ENCODE measurements at regions not wholly inside any gene's neighbourhood (a gene's known extent, or its start where the extent isn't known, plus 50 kb on each side); places are given as distances from the start of the nearest gene placed in this dataset.

GRCh38 chr7:55275291-55276200, 89.6 kb upstream of the LANCL2 start:
- Histone ChIP-seq H4K20me1 (replicated peaks in 1 of 2; ENCODE audit: control insufficient read depth in 1 of 2, insufficient read depth in 2 of 2, low read length in 2 of 2) (no peaks in the 10 kb centered on the region), H3K18ac (ENCODE audit: extremely low read depth, low read length) (no peak overlapping the region), H2BK20ac (ENCODE audit: low read length) (no peak overlapping the region), H3K4me2 (ENCODE audit: insufficient read depth in 1 of 2, low read depth in 2 of 2, low read length in 2 of 2) (no peak overlapping the region), H4K91ac (replicated peaks; ENCODE audit: insufficient read length, low read length) (no peak overlapping the region), H2AFZ (ENCODE audit: low read length) (no peak overlapping the region), H4K8ac (ENCODE audit: extremely low read depth, insufficient read depth, low read length) (no peak overlapping the region), H3K36me3 (ENCODE audit: control insufficient read depth in 2 of 4, insufficient read depth in 4 of 4, low read length in 3 of 4) (no peaks in the 10 kb centered on the region), H3K56ac (replicated peaks; ENCODE audit: insufficient read length, low read depth, low read length) (no peak overlapping the region), H3K9me3 (ENCODE audit: insufficient read depth in 2 of 2, low read depth in 1 of 2, low read length in 1 of 2) (no peaks in the 10 kb centered on the region), H3K4ac (replicated peaks; ENCODE audit: insufficient read length, low read depth, low read length) (no peak overlapping the region), H3K4me1 (replicated peaks in 1 of 4; ENCODE audit: control insufficient read depth in 3 of 4, insufficient read depth in 4 of 4, low read length in 3 of 4) (no peaks in the 10 kb centered on the region; a peak in 1 of 7 replicates), H2BK15ac (ENCODE audit: low read length) (no peak overlapping the region), H3K79me2 (ENCODE audit: control insufficient read depth in 1 of 2, insufficient read depth in 2 of 2, low read length in 2 of 2) (no peaks in the 10 kb centered on the region), H4K5ac (ENCODE audit: insufficient read length, low read depth, low read length) (no peak overlapping the region), H3K23ac (ENCODE audit: insufficient read length) (no peak overlapping the region), H2AK5ac (ENCODE audit: low read depth, low read length) (no peak overlapping the region), H3K4me3 (ENCODE audit: extremely low read depth in 1 of 4, insufficient read depth in 2 of 4, low read depth in 3 of 4, low read length in 4 of 4) (no peak overlapping the region), H3K9ac (replicated peaks in 1 of 4; ENCODE audit: extremely low read depth in 1 of 4, low read depth in 3 of 4, low read length in 3 of 4) (no peak overlapping the region), H2BK5ac (ENCODE audit: low read depth, low read length) (no peak overlapping the region), H3K23me2 (ENCODE audit: low read depth, low read length) (no peaks in the 10 kb centered on the region), H3K14ac (ENCODE audit: insufficient read length) (no peak overlapping the region), H3K79me1 (ENCODE audit: low read depth, low read length) (no peaks in the 10 kb centered on the region), H2BK12ac (ENCODE audit: low read depth, low read length) (no peak overlapping the region), H2BK120ac (replicated peaks; ENCODE audit: low read depth, low read length) (no peak overlapping the region), H3K27me3 (replicated peaks in 1 of 4; ENCODE audit: control insufficient read depth in 3 of 4, extremely low read depth in 1 of 4, insufficient read depth in 3 of 4, low read length in 3 of 4) (no peaks in the 10 kb centered on the region), H3K27ac (ENCODE audit: low read depth, low read length) (no peak overlapping the region)
- no peak for TF ChIP-seq BCL11A (IDR thresholded peaks at IDR 0.05; ENCODE audit: low read depth in 2 of 2, low read length in 2 of 2)
- DNase-seq (ENCODE audit: low read depth in 1 of 2, low spot score in 2 of 2) (no peak), FAIRE-seq (no peak)
- ChIA-PET POLR2A (ENCODE audit: partially characterized antibody) (no interaction called here), CTCF (ENCODE audit: partially characterized antibody) (interaction anchor here (0.8 to 5.5 kb wide), 4 partner anchors 51 to 148 kb away, joined by 3 to 20 read pairs (median 10); no protein-coding TSS in a partner anchor)
- WGBS, 2 experiments (ENCODE audit: extremely low coverage in 1 of 2, insufficient coverage in 1 of 2, insufficient read length in 1 of 2, insufficient replicate concordance in 2 of 2, low coverage in 1 of 2, low lambda C conversion rate in 2 of 2, missing lambda C conversion rate in 1 of 2) = 83% methylated on average over 9 of the region's 9 CpGs; no CpG with 5 or more reads in 1 of the 2 experiments

Data from H1 (cell line).